AG04449 (cell line): ENCODE measurements at regions not wholly inside any gene's neighbourhood (a gene's known extent, or its start where the extent isn't known, plus 50 kb on each side); places are given as distances from the start of the nearest gene placed in this dataset.

Experiments used
- CTCF ChIA-PET: fragments of 350-600 bp; formaldehyde crosslinking; extraction: SDS; loops from one replicate; lab custom pipeline; 2021; ENCODE audit warnings: antibody characterized with exemption; lab: Yijun Ruan, JAX
- POLR2A ChIA-PET: fragments of 400-600, 350-600 bp; formaldehyde crosslinking; extraction: SDS; loops from one replicate; lab custom pipeline; 2020; ENCODE audit warnings: antibody characterized with exemption, inconsistent platforms; lab: Yijun Ruan, JAX
- DNase-seq: peaks from one replicate; pipeline ENCODE4 v3.0.0-alpha.2; 2010; ENCODE audit warnings: low read depth, low spot score
- H3K4me3 ChIP-seq: 2 replicates; pipeline ENCODE4 v1.5.1; 2011; ENCODE audit warnings: low read depth, mild to moderate bottlenecking, control low read depth, low read length
- CTCF ChIP-seq: IDR thresholded peaks from one replicate; pipeline ENCODE4 v1.5.1; 2011; ENCODE audit warnings: mild to moderate bottlenecking, moderate library complexity, low read length, control low read depth, inconsistent platforms; ENCODE audit not compliant: insufficient read depth; ENCODE audit errors: missing control alignments

GRCh38 chr13:107003911-107004310 is 436.0 kb upstream of the ARGLU1 start:
- ChIA-PET POLR2A (no interaction called here), CTCF (no interaction called here)
- no peak for TF ChIP-seq CTCF
- H3K4me3 ChIP-seq = no peak overlapping the region
- DNase-seq = no peak

- POLR2A ChIA-PET = no interaction called here
Observed at GRCh38 chr13:106998664-106999063, 430.7 kb upstream of the ARGLU1 start.

GRCh38 chr13:106997696-106998095 is 429.8 kb upstream of the ARGLU1 start:
- no peak for TF ChIP-seq CTCF
- DNase-seq = no peak
- ChIA-PET CTCF (no interaction called here), POLR2A (no interaction called here)
- H3K4me3 ChIP-seq = no peak overlapping the region

More at GRCh38 chr13:106998664-106999063, 430.7 kb upstream of the ARGLU1 start:
- no peak for TF ChIP-seq CTCF
- CTCF ChIA-PET = no interaction called here
- no peak overlapping the region for H3K4me3 ChIP-seq
- no peak for DNase-seq

GRCh38 chr13:106996867-106997618 is 429.1 kb upstream of the ARGLU1 start:
- ChIA-PET CTCF (no interaction called here), POLR2A (interaction anchor here (0.6 kb wide), 1 partner anchor 123 kb away, joined by 3 read pairs; no protein-coding TSS in a partner anchor)
- H3K4me3 ChIP-seq = no peak overlapping the region
- TF ChIP-seq CTCF = no peak
- DNase-seq = no peak

GRCh38 chr13:106990594-106990993 is 422.7 kb upstream of the ARGLU1 start:
- H3K4me3 ChIP-seq = no peak overlapping the region
- no peak for TF ChIP-seq CTCF
- ChIA-PET POLR2A (no interaction called here), CTCF (no interaction called here)
- DNase-seq = no peak

- no peak for DNase-seq
- ChIA-PET CTCF (no interaction called here), POLR2A (no interaction called here)
- H3K4me3 ChIP-seq = no peak overlapping the region
- TF ChIP-seq CTCF = no peak
Observed at GRCh38 chr13:106989876-106990275, 421.9 kb upstream of the ARGLU1 start.
